ENCODE measurements at regions not wholly inside any gene's neighbourhood (a gene's known extent, or its start where the extent isn't known, plus 50 kb on each side); places are given as distances from the start of the nearest gene placed in this dataset.
"Not testable (repeated sequence)": the region's sequence is repeated elsewhere in the genome, so short reads cannot be mapped to it uniquely, and the experiment has no call there.

GRCh38 chr6:103854059-103854458, 1005.7 kb downstream of the HACE1 start:
- Histone ChIP-seq H3K4me3 (ENCODE audit: insufficient read depth, low read depth, low read length, poor library complexity, severe bottlenecking) (no peak overlapping the region), H3K36me3 (ENCODE audit: control insufficient read depth, insufficient read depth, low read length) (no peaks in the 10 kb centered on the region), H3K27ac (ENCODE audit: insufficient read depth, low read length, poor library complexity, severe bottlenecking) (no peak overlapping the region), H3K27me3 (replicated peaks; ENCODE audit: control insufficient read depth, insufficient read depth, low read length, poor library complexity, severe bottlenecking) (no peaks in the 10 kb centered on the region), H3K9me3 (ENCODE audit: control insufficient read depth, low read length) (no peaks in the 10 kb centered on the region), H3K4me1 (ENCODE audit: control insufficient read depth, insufficient read depth, low read length, poor library complexity, severe bottlenecking) (no peaks in the 10 kb centered on the region)
- DNase-seq, result no peak

GRCh38 chr6:103838457-103838856, 1021.3 kb downstream of the HACE1 start:
- no peak for DNase-seq
- Histone ChIP-seq H3K27ac (ENCODE audit: insufficient read depth, low read length, poor library complexity, severe bottlenecking) (no peak overlapping the region), H3K27me3 (replicated peaks; ENCODE audit: control insufficient read depth, insufficient read depth, low read length, poor library complexity, severe bottlenecking) (no peaks in the 10 kb centered on the region), H3K36me3 (ENCODE audit: control insufficient read depth, insufficient read depth, low read length) (no peaks in the 10 kb centered on the region), H3K9me3 (ENCODE audit: control insufficient read depth, low read length) (no peaks in the 10 kb centered on the region), H3K4me3 (ENCODE audit: insufficient read depth, low read depth, low read length, poor library complexity, severe bottlenecking) (no peak overlapping the region), H3K4me1 (ENCODE audit: control insufficient read depth, insufficient read depth, low read length, poor library complexity, severe bottlenecking) (no peaks in the 10 kb centered on the region)

- Histone ChIP-seq H3K9me3 (ENCODE audit: control insufficient read depth, low read length) (no peaks in the 10 kb centered on the region), H3K36me3 (ENCODE audit: control insufficient read depth, insufficient read depth, low read length) (no peaks in the 10 kb centered on the region), H3K4me3 (ENCODE audit: insufficient read depth, low read depth, low read length, poor library complexity, severe bottlenecking) (no peak overlapping the region), H3K27me3 (replicated peaks; ENCODE audit: control insufficient read depth, insufficient read depth, low read length, poor library complexity, severe bottlenecking) (no peaks in the 10 kb centered on the region), H3K27ac (ENCODE audit: insufficient read depth, low read length, poor library complexity, severe bottlenecking) (no peak overlapping the region), H3K4me1 (ENCODE audit: control insufficient read depth, insufficient read depth, low read length, poor library complexity, severe bottlenecking) (no peaks in the 10 kb centered on the region)
- no peak for DNase-seq
These were observed 1033.5 kb downstream of the HACE1 start for GRCh38 chr6:103826209-103826608.

GRCh38 chr6:103820148-103820547, 1039.6 kb downstream of the HACE1 start:
- H3K27ac ChIP-seq (ENCODE audit: insufficient read depth, low read length, poor library complexity, severe bottlenecking), result no peak overlapping the region
- H3K4me1 ChIP-seq (ENCODE audit: control insufficient read depth, insufficient read depth, low read length, poor library complexity, severe bottlenecking), result no peaks in the 10 kb centered on the region
- no peaks in the 10 kb centered on the region for H3K9me3 ChIP-seq (ENCODE audit: control insufficient read depth, low read length)
- DNase-seq, result no peak
- H3K4me3 ChIP-seq (ENCODE audit: insufficient read depth, low read depth, low read length, poor library complexity, severe bottlenecking), result no peak overlapping the region
- no peaks in the 10 kb centered on the region for H3K27me3 ChIP-seq (replicated peaks; ENCODE audit: control insufficient read depth, insufficient read depth, low read length, poor library complexity, severe bottlenecking)
- no peaks in the 10 kb centered on the region for H3K36me3 ChIP-seq (ENCODE audit: control insufficient read depth, insufficient read depth, low read length)

- no peak for DNase-seq
- H3K27me3 ChIP-seq (replicated peaks; ENCODE audit: control insufficient read depth, insufficient read depth, low read length, poor library complexity, severe bottlenecking), result no peaks in the 10 kb centered on the region
- H3K27ac ChIP-seq (ENCODE audit: insufficient read depth, low read length, poor library complexity, severe bottlenecking), result no peak overlapping the region
- H3K36me3 ChIP-seq (ENCODE audit: control insufficient read depth, insufficient read depth, low read length), result no peaks in the 10 kb centered on the region
- H3K4me3 ChIP-seq (ENCODE audit: insufficient read depth, low read depth, low read length, poor library complexity, severe bottlenecking), result no peak overlapping the region
- H3K9me3 ChIP-seq (ENCODE audit: control insufficient read depth, low read length), result no peaks in the 10 kb centered on the region
- H3K4me1 ChIP-seq (ENCODE audit: control insufficient read depth, insufficient read depth, low read length, poor library complexity, severe bottlenecking), result no peaks in the 10 kb centered on the region
These were observed 1040.2 kb downstream of the HACE1 start for GRCh38 chr6:103819509-103819908.

- Histone ChIP-seq H3K27ac (ENCODE audit: insufficient read depth, low read length, poor library complexity, severe bottlenecking) (no peak overlapping the region), H3K27me3 (replicated peaks; ENCODE audit: control insufficient read depth, insufficient read depth, low read length, poor library complexity, severe bottlenecking) (no peaks in the 10 kb centered on the region), H3K9me3 (ENCODE audit: control insufficient read depth, low read length) (no peaks in the 10 kb centered on the region), H3K36me3 (ENCODE audit: control insufficient read depth, insufficient read depth, low read length) (no peaks in the 10 kb centered on the region), H3K4me3 (ENCODE audit: insufficient read depth, low read depth, low read length, poor library complexity, severe bottlenecking) (no peak overlapping the region), H3K4me1 (ENCODE audit: control insufficient read depth, insufficient read depth, low read length, poor library complexity, severe bottlenecking) (no peaks in the 10 kb centered on the region)
- no peak for DNase-seq
These were observed 1046.7 kb downstream of the HACE1 start for GRCh38 chr6:103812970-103813369.

- not testable (repeated sequence) for DNase-seq; H3K27ac ChIP-seq (ENCODE audit: insufficient read depth, low read length, poor library complexity, severe bottlenecking); H3K4me3 ChIP-seq (ENCODE audit: insufficient read depth, low read depth, low read length, poor library complexity, severe bottlenecking); H3K27me3 ChIP-seq (replicated peaks; ENCODE audit: control insufficient read depth, insufficient read depth, low read length, poor library complexity, severe bottlenecking); H3K36me3 ChIP-seq (ENCODE audit: control insufficient read depth, insufficient read depth, low read length); H3K9me3 ChIP-seq (ENCODE audit: control insufficient read depth, low read length); H3K4me1 ChIP-seq (ENCODE audit: control insufficient read depth, insufficient read depth, low read length, poor library complexity, severe bottlenecking)
These were observed 1057.7 kb downstream of the HACE1 start for GRCh38 chr6:103801901-103802479.

- Histone ChIP-seq H3K27me3 (replicated peaks; ENCODE audit: control insufficient read depth, insufficient read depth, low read length, poor library complexity, severe bottlenecking) (no peaks in the 10 kb centered on the region), H3K4me3 (ENCODE audit: insufficient read depth, low read depth, low read length, poor library complexity, severe bottlenecking) (no peak overlapping the region), H3K9me3 (ENCODE audit: control insufficient read depth, low read length) (no peaks in the 10 kb centered on the region), H3K4me1 (ENCODE audit: control insufficient read depth, insufficient read depth, low read length, poor library complexity, severe bottlenecking) (no peaks in the 10 kb centered on the region), H3K27ac (ENCODE audit: insufficient read depth, low read length, poor library complexity, severe bottlenecking) (no peak overlapping the region), H3K36me3 (ENCODE audit: control insufficient read depth, insufficient read depth, low read length) (no peaks in the 10 kb centered on the region)
- no peak for DNase-seq
These were observed 1059.6 kb downstream of the HACE1 start for GRCh38 chr6:103799971-103800670.

- no peaks in the 10 kb centered on the region for H3K9me3 ChIP-seq (ENCODE audit: control insufficient read depth, low read length)
- H3K4me3 ChIP-seq (ENCODE audit: insufficient read depth, low read depth, low read length, poor library complexity, severe bottlenecking), result no peak overlapping the region
- no peaks in the 10 kb centered on the region for H3K36me3 ChIP-seq (ENCODE audit: control insufficient read depth, insufficient read depth, low read length)
- no peaks in the 10 kb centered on the region for H3K4me1 ChIP-seq (ENCODE audit: control insufficient read depth, insufficient read depth, low read length, poor library complexity, severe bottlenecking)
- DNase-seq, result no peak
- H3K27ac ChIP-seq (ENCODE audit: insufficient read depth, low read length, poor library complexity, severe bottlenecking), result no peak overlapping the region
- no peaks in the 10 kb centered on the region for H3K27me3 ChIP-seq (replicated peaks; ENCODE audit: control insufficient read depth, insufficient read depth, low read length, poor library complexity, severe bottlenecking)
These were observed 1061.6 kb downstream of the HACE1 start for GRCh38 chr6:103798166-103798565.

- H3K4me3 ChIP-seq (ENCODE audit: insufficient read depth, low read depth, low read length, poor library complexity, severe bottlenecking), result no peak overlapping the region
- H3K36me3 ChIP-seq (ENCODE audit: control insufficient read depth, insufficient read depth, low read length), result no peaks in the 10 kb centered on the region
- no peak overlapping the region for H3K27ac ChIP-seq (ENCODE audit: insufficient read depth, low read length, poor library complexity, severe bottlenecking)
- DNase-seq, result no peak
- H3K27me3 ChIP-seq (replicated peaks; ENCODE audit: control insufficient read depth, insufficient read depth, low read length, poor library complexity, severe bottlenecking), result no peaks in the 10 kb centered on the region
- H3K9me3 ChIP-seq (ENCODE audit: control insufficient read depth, low read length), result no peaks in the 10 kb centered on the region
- H3K4me1 ChIP-seq (ENCODE audit: control insufficient read depth, insufficient read depth, low read length, poor library complexity, severe bottlenecking), result no peaks in the 10 kb centered on the region
These were observed 1062.0 kb downstream of the HACE1 start for GRCh38 chr6:103797738-103798137.

Data from effector memory CD4-positive, alpha-beta T cell (primary cell).